T-helper 1 cell treated with Interleukin-12 subunit alpha and Interleukin-12 subunit beta and Interleukin-4 antibody, amounts not matched to agents 30 ng/mL and 1 ng/mL, for 36 hours (primary cell): ENCODE measurements at regions not wholly inside any gene's neighbourhood (a gene's known extent, or its start where the extent isn't known, plus 50 kb on each side); places are given as distances from the start of the nearest gene placed in this dataset.

Source experiments
- intact Hi-C: fragments of 100-400 bp; cut with micrococcal nuclease; formaldehyde crosslinking; loops from one replicate; pipeline ENCODE4 v1.15.1; 2024

DNA sequence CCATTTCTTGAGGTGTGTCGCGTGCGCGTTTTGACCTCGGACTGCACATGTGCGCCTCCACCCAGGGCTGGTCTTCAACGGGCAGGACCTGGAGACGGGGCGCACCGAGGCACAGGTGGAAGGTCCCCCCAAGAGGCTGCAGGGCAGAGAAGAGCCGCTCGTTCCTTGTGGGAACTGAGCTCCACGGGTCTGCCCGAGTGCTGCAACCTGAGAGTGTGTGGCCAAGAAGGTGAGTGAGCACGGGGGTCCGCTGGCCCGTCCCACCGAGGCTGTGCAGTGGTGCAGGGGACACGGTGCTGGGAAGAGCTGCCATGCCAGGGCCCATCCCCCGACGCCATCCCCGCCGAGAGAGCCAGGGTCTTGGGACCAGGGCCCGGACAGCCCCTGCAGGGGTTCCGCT lies 268.3 kb downstream of the GALR1 start:
- intact Hi-C loops: no loop called here

DNA sequence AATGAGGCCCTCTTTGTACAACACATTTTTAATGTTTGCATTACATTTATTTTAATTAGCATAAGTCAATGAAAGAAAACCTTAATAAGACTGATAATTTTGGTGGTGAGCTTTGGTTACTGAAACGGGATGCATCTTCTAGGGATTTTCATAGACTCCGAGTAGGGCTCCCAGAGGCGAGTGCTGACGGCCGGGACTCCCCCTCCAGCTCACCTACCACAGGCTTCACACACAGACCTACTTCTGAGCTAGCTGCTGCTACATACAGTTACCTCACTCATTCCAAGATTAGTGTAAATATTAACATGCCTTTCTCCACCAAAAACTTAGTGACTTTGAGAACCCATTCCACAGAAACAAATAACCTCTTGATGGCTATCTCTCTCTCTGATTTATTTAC lies 271.1 kb downstream of the GALR1 start:
- intact Hi-C loops: no loop called here

DNA sequence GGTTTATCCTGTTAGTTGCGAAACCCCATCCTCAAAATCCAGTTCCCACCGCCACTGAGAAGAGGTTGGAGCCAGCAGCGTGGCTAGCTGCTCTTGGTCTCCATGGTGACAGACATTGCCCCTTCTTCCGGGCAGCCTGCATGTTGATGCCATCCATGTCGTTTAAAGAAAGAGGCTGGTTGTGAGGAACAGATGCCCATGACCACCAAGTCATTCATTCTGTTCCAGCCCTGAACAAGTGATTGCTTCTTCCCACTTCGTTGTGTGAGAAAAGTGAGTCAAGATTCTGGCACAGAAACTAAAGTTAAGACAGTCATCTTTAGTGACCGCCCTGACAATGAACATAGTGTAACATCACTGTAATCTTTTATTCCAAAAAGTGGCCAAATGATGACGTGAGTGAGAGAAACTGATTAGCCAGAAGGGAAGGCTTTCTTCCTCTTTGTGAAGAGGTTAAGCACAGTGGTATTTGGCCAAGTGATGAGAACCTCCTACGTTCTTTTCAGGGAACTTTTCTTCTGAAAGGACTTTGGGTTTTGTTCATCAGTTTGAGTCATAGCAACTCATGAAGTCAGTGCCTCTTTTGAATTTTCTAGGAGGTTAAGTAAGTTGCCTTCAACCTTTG lies 272.5 kb downstream of the GALR1 start:
- intact Hi-C loops: no loop called here

DNA sequence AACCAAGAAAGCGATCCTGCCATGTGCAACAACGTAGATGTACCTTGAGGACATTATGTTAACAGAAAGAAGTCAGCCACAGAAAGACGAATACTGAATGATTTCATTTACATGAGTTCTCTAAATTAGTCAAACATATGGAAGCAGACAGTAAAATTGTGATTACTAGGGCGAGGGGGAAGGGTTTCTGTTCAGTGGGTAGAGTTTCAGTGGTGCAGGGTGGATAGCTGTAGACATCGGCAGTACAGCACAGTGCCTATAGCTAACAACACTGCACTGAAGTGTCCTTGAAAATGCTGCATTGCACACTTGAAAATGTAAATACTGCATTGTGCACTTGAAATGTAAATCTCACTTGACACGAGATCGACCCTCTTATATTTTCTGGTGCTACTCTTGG lies 275.3 kb downstream of the GALR1 start:
- intact Hi-C loops: no loop called here

DNA sequence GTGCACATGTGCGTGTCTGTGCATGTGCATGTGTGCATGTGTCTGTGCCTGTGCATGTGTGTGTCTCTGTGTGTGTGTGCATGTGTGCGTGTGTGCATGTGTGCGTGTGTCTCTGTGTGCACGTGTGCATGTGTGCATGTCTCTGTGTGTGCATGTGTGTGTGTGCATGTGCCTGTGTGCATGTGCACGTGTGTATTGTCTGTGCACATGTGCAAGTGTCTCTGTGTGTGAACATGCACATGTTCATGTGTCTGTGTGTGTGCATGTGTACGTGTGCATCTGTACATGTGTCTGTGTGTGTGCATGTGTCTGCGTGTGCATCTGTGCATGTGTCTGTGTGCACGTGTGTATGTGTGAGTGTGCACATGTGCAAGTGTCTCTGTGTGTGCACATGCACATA lies 277.3 kb downstream of the GALR1 start:
- intact Hi-C loops: no loop called here

DNA sequence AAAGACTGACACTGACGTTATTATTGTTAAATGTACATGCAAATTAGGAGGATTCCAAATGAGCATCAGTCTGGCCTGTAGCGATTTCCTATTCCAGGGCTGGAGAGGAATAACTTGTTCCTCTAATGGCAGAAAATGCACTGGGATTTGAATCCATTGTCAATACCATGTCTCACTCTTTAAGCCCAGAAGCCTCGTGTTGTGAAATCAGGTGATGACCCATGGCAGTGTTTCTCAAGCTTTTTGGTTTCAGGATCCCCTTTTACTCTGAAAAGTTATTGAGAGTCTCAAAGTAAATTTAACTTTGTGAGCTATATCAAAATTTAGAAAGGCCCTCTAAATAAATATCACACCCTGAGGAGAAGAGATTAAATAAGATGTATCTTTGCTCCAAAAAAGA lies 279.2 kb downstream of the GALR1 start:
- intact Hi-C loops: no loop called here

DNA sequence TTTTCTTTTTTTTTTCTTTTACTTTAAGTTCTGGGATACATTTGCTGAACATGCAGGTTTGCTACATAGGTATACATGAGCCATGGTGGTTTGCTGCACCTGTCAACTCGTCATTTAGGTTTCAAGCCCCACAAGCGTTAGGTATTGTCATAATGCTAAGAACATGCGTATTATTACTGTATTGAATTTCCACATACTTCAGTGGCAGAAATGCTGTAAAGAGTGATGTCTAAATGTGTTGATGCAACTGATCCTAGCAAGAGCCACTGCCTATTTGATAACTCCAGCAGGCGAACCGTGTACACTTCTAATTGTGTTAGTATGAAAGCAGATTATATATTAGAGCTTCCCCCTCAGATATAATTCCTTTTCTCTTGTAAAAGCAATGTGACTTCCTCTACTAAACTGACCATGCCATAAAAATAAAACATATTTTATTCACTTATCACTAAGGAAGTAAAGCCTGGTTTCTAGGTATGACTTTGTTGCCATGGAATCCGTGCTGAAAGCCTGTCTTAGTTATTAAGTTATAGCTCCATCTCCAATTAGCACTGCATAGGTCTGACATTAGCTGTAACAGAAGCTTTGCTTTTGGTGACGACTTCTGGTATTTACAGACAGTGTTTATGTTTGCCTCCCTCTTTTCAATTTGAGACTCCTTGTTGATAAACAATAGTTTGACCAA lies 280.0 kb downstream of the GALR1 start:
- intact Hi-C loops: no loop called here

DNA sequence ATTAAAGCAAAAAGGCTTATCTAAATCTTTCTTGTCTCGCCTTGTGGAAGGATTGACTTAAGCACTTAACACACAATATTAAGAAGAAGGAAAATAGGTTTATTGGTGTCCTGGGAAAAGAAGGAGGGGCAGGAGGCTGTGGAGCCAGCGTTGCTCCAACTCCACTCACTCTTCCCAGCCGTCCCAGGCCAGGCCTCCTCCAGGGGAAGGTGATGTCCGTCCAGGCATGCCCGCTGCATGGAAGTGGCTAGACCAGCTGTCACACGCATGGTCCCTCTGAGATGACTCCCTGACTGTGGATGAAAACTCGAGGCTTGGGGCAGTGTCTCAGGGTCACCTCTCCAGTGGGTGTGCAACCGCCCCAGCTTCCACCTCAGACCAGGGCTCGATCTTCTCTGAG lies 281.1 kb downstream of the GALR1 start:
- intact Hi-C loops: no loop called here

DNA sequence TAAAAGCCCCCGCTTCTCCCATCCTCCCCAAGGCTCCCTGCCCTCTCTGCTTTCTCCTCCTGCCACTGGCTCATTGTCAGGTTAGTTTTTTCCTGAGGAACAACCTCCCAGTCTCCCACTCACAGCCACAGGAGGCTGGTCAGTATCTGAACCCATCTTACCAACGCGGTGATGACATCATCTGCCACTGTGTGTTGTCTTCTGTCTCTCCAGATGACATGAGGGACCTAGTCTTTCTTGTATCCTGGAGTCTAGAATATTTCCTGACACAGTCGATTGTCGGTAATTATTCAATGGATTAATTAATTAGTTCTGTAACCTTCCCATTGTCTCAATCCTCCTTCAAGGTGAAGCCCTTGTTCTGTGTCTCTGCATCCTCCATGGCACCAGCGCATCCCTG lies 290.2 kb downstream of the GALR1 start:
- intact Hi-C loops: no loop called here

DNA sequence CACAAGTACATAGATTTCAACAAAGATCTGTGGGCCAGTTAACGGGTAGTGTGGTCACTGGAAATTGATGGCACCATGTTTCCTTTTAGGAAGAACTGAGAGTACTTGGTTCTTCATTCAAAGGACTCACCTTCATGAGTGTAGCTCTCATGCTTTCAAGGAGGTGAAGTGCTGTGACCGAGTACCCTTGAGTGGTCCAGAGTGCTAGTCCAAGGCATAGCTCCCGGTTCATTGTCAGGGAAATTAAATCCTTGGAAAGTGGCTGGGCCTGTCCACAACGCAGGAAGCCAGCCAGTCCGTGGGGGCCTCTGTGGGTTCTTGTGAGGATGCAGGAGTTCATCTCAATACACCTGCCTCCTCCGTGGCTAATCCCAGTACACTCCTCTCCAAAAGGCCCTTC lies 295.1 kb downstream of the GALR1 start:
- intact Hi-C loops: no loop called here

DNA sequence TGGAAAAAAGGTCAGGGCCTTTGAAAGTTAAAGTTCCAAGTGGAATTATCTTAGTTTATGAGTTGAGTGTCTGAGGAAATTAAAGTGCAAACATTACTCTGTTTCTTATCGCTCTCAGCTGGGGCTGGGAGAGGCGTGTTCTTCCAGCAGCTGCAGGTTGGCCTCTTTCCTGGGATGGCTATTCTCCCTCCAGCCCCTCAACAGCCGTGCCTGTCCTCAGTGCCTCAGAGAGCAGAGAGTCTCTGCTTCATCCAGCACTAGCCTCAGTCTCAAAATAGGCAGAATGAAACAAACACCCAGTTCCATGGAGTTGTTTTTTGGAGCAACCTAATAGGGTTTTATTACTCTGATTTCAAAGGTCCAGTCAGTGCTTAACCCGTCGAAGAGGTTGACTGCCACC lies 298.1 kb downstream of the GALR1 start:
- intact Hi-C loops: no loop called here

DNA sequence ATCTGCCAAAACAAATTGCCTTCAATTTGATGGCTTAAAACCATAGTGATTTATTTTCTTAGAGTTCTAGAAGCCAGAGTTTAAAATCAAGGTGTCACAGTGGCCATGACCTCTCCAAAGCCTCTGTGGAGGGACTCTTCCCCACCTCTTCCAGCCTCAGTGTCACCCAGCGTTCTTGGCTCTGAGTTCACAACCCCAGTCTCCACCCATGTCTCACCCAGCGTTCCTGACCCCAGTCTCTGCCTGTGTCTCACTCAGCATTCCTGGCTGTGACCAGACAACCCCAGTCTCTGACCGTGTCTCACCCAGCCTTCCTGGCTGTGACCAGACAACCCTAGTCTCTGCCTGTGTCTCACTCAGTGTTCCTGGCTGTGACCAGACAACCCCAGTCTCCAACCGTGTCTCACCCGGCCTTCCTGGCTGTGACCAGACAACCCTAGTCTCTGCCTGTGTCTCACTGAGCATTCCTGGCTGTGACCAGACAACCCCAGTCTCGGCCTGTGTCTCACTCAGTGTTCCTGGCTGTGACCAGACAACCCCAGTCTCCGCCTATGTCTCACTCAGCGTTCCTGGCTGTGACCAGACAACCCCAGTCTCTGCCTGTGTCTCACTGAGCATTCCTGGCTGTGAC lies 299.3 kb downstream of the GALR1 start:
- intact Hi-C loops: no loop called here

DNA sequence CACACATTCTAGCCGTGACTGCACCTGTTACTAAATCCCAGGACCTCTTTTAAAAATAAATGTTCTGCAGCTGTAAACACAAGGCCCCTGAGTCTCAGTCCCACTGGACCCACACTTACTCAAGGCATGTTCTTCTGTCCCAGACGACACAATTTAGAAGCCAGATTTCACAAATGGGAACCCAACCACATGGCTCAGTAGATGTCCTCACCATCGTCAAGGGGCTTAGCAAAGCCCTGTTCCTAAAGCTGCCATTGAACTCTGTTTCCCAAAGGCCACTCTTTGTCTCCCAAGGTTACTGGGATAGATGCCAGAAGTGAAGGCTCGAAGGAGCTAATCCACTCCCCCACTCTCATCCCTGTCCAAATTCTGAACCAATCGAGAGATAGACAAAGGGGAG lies 301.0 kb downstream of the GALR1 start:
- intact Hi-C loops: no loop called here

DNA sequence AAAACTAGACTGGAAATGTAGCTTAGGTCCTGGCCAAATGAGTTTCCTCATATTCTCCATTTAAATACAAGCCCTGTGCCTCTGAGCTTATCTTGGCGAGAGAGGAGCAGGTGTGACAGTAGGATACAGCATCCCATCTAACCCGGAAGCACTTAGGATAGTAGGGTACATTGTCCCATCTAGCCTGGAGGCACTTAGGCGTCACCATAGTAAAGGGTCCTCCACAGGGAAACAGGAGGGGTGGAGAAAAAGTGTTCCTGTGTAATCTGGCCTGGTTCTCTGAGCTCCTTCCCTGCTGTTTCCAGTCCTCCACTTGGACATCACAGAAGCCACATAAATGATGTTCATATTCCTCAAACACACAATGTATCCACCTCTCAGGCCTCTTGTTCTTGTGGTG lies 301.4 kb downstream of the GALR1 start:
- intact Hi-C loops: no loop called here

DNA sequence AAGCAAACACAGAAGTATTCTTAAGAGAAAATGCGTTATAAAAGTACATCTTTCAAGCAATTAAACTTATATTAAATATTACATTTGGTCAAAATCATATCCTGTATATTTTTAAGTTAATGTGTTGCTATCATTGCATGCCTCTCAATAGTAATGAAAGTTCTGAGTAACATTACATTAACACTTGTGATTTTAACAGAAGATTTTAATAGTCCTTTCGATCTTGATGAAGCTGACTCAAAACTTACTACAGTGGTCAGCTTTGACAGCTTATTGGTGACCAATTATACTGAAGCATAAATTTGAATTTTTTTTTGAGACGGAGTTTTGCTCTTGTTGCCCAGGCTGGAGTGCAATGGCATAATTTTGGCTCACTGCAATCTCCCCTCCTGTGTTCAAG lies 303.3 kb downstream of the GALR1 start:
- intact Hi-C loops: no loop called here

DNA sequence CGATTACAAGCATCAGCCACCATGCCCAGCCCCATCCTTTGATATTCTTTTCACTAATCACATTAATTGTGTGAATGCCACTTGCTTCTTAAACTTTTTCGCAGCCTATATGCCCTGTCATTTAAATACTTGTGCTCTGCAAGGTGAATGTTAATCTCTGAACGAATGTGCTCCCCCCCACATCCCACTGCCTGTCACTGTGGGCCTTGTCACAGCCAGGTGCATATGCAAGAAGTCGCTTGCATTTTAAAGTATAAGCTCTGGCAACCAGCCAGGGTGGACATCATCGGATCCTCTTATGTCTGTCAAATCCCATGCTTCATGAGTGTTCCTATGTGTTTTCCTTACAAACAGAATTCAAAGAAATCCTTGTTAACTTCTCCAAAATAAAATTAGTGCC lies 304.4 kb downstream of the GALR1 start:
- intact Hi-C loops: no loop called here

DNA sequence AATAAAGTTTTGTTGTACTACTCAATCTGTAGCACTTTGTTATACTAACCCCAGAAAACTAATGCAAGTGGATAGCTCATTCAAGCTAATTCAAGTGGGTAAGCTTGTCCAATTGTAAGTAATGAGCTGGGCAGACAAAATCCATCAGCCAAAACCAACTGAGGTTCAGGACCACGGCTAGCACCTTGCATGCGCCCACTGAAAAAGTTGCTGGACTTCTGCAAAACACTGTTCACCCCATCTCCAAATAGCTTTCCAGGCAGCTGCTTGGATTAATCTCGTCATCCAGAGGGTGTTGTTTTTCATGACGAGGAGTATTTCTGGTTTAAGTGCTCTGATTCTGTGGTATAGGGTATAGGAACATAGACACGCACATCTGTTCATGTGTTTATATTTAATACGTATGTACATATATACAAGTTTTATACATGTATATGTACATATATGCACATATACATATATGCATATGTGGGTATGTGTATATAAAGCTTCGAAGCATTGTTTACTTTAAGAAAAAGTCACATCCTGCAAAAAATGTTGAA lies 307.5 kb downstream of the GALR1 start:
- intact Hi-C loops: no loop called here

DNA sequence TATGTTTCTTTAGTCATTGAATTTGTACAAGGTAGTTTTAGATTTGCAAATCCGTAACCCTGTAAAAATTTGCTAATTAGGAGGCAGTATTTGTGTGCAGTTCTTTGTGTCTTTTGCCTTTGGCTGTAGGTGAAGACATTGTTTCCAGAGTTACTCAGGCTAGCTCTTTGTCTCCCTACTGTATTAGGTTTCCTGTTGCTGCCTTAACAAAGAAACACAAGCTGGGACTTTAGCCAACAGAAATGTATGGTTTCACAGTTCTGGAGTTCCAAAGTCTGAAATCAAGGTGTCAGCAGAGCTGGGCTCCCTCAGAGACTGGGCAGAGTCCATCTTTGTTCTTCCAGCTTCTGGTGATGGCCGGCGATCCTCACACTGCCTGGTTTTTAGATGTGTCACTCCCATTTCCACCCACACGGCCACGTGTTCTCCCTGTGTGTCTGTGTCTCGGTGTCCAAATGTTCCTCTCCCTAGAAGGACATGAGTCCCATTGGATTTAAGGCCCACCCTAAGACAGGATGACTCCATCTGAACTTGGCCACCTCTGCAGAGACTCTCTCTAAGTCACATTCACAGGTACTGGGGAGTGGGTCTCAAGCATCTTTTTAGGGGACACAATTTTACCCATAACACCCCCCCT lies 309.7 kb downstream of the GALR1 start:
- intact Hi-C loops: no loop called here

DNA sequence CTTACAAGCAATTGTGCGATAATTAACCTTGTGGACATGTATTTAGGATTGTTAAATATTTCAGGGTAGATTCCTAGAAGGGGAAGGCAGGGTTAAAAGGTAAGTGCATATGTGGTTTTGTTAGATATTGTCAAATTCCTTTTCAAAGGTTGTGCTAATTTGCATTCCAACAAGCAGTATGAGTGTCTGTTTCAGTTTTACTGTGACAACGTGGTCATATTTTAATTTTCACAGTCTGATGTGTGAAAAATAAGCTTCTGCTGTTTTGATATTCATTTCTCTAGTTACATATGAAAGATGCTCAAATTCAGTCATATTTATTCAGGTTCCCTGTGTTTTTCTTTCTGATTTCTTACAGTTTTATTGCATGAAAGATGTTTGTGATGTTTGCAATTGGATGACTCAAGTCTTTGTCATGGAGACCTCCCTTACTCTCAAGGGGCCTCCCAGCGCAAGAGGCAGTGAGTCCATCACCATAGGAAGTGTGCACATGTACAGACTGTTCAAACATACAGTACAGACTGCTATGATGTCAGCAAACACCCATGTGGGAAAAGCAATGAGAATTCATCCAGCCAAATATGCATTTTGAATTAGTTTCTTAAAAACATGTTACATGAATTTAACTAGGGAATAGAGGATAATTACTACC lies 310.8 kb downstream of the GALR1 start:
- intact Hi-C loops: loop anchor here (1.0 kb wide), 1 partner anchor 28 kb away; no protein-coding TSS in a partner anchor

DNA sequence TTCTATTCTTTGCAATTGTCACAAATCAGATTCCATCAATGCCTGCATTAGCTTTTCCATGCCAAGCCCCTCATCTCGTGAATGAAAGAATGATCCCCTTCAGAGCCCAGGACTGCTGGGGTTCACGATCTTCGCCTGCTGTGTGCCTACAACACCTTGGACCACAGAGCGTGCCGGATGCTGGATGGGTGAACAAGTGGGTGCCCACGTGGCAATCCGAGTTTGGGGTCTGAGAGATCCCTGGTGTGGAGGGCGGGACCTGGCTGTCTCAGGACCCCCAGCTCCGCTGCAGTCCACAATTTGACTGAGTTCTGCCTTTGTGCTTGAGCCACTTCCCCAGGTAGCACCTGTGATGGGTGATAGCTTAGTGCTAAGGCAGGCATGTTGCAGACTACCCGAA lies 317.0 kb downstream of the GALR1 start:
- intact Hi-C loops: no loop called here

DNA sequence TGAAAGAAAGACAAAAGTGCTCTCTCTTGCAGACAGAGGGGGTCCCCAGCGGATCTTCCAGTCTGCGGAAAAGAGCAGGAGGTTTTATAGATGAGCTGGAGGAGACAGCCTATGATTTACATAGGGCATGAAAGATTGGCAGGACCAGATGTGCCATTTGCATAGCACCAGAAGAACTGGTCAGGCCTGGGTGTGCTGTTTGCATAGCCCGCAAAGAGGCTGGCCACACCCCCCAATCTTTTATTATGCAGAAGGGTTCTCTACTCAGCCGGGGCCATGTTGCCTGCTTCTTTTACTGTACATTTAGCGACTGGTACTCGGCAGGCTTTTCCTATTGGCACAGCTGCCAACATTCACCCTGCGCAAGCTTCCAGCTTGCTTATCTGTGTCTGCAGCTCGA lies 317.6 kb downstream of the GALR1 start:
- intact Hi-C loops: no loop called here

DNA sequence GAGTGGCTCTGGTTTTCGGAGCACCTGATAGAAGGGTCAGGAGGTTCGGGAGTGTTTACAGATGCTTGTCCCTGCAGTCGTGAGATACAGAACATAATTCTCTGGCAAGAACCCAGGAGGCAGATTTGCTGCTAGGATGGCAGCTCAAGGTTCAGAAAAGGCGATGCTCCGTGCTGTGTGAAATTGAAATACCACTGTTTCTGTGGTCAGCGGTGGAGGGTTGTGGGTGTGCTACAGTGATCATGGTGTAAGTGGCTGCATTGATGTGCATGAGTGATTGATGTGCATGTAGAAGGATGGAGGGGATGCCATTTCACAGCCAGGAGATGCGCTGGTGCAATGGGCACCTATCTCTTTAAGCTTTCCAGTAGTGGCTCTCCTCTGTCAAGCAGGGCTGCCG lies 322.1 kb downstream of the GALR1 start:
- intact Hi-C loops: no loop called here
